ENCODE measurements at regions not wholly inside any gene's neighbourhood (a gene's known extent, or its start where the extent isn't known, plus 50 kb on each side); places are given as distances from the start of the nearest gene placed in this dataset.

- DNase-seq (ENCODE audit: low read depth) = no peak
- TF ChIP-seq CTCF (IDR thresholded peaks at IDR 0.05; ENCODE audit: insufficient read depth, low read depth, low read length) = no peak
- no peak overlapping the region for H3K4me3 ChIP-seq (ENCODE audit: low read depth, low read length)
These were observed 958.2 kb upstream of the ADGRB3 start for GRCh38 chr6:67676892-67677291.

- TF ChIP-seq CTCF (IDR thresholded peaks at IDR 0.05; ENCODE audit: insufficient read depth, low read depth, low read length) = no peak
- DNase-seq (ENCODE audit: low read depth) = no peak
- no peak overlapping the region for H3K4me3 ChIP-seq (ENCODE audit: low read depth, low read length)
These were observed 967.3 kb upstream of the ADGRB3 start for GRCh38 chr6:67667637-67668422.

GRCh38 chr6:67666177-67666964, 968.7 kb upstream of the ADGRB3 start:
- DNase-seq (ENCODE audit: low read depth) = no peak
- H3K4me3 ChIP-seq (ENCODE audit: low read depth, low read length) = no peak overlapping the region
- no peak for TF ChIP-seq CTCF (IDR thresholded peaks at IDR 0.05; ENCODE audit: insufficient read depth, low read depth, low read length)

- no peak overlapping the region for H3K4me3 ChIP-seq (ENCODE audit: low read depth, low read length)
- no peak for TF ChIP-seq CTCF (IDR thresholded peaks at IDR 0.05; ENCODE audit: insufficient read depth, low read depth, low read length)
- no peak for DNase-seq (ENCODE audit: low read depth)
These were observed 970.1 kb upstream of the ADGRB3 start for GRCh38 chr6:67664942-67665341.

GRCh38 chr6:67663105-67663895, 971.8 kb upstream of the ADGRB3 start:
- no peak overlapping the region for H3K4me3 ChIP-seq (ENCODE audit: low read depth, low read length)
- no peak for TF ChIP-seq CTCF (IDR thresholded peaks at IDR 0.05; ENCODE audit: insufficient read depth, low read depth, low read length)
- no peak for DNase-seq (ENCODE audit: low read depth)

- no peak for DNase-seq (ENCODE audit: low read depth)
- TF ChIP-seq CTCF (IDR thresholded peaks at IDR 0.05; ENCODE audit: insufficient read depth, low read depth, low read length) = no peak
- H3K4me3 ChIP-seq (ENCODE audit: low read depth, low read length) = no peak overlapping the region
These were observed 981.5 kb upstream of the ADGRB3 start for GRCh38 chr6:67653561-67653960.
